ENCODE measurements at regions not wholly inside any gene's neighbourhood (a gene's known extent, or its start where the extent isn't known, plus 50 kb on each side); places are given as distances from the start of the nearest gene placed in this dataset.

- Mint-ChIP-seq H3K27me3 (ENCODE audit: low read depth) (no peaks in the 10 kb centered on the region), H3K4me3 (ENCODE audit: unreplicated experiment) (no peak overlapping the region), H3K4me1 (ENCODE audit: low read depth) (no peaks in the 10 kb centered on the region), H3K9me3 (ENCODE audit: low read depth) (peaks cover 5% of the 10 kb centered on the region), H3K27ac (ENCODE audit: unreplicated experiment) (no peak overlapping the region), H3K36me3 (ENCODE audit: low read depth) (no peaks in the 10 kb centered on the region)
- DNase-seq (ENCODE audit: low spot score) = no peak
- no peak for TF ChIP-seq CTCF (IDR thresholded peaks at IDR 0.05)
Measured at GRCh38 chr13:105273665-105274222, 1261.7 kb downstream of the EFNB2 start.

GRCh38 chr13:105272660-105273631 is 1262.5 kb downstream of the EFNB2 start:
- Mint-ChIP-seq H3K27ac (ENCODE audit: unreplicated experiment) (no peak overlapping the region), H3K36me3 (ENCODE audit: low read depth) (no peaks in the 10 kb centered on the region), H3K4me1 (ENCODE audit: low read depth) (no peaks in the 10 kb centered on the region), H3K4me3 (ENCODE audit: unreplicated experiment) (no peak overlapping the region), H3K9me3 (ENCODE audit: low read depth) (peaks cover 5% of the 10 kb centered on the region), H3K27me3 (ENCODE audit: low read depth) (no peaks in the 10 kb centered on the region)
- TF ChIP-seq CTCF (IDR thresholded peaks at IDR 0.05) = no peak
- no peak for DNase-seq (ENCODE audit: low spot score)

- no peak overlapping the region for H3K4me3 Mint-ChIP-seq (ENCODE audit: unreplicated experiment)
- no peaks in the 10 kb centered on the region for H3K36me3 Mint-ChIP-seq (ENCODE audit: low read depth)
- DNase-seq (ENCODE audit: low spot score) = no peak
- no peaks in the 10 kb centered on the region for H3K9me3 Mint-ChIP-seq (ENCODE audit: low read depth)
- H3K4me1 Mint-ChIP-seq (ENCODE audit: low read depth) = no peaks in the 10 kb centered on the region
- TF ChIP-seq CTCF (IDR thresholded peaks at IDR 0.05) = no peak
- no peak overlapping the region for H3K27ac Mint-ChIP-seq (ENCODE audit: unreplicated experiment)
- H3K27me3 Mint-ChIP-seq (ENCODE audit: low read depth) = no peaks in the 10 kb centered on the region
Measured at GRCh38 chr13:105266615-105267014, 1268.8 kb downstream of the EFNB2 start.

GRCh38 chr13:105262579-105262978 is 1272.9 kb downstream of the EFNB2 start:
- no peak overlapping the region for H3K4me3 Mint-ChIP-seq (ENCODE audit: unreplicated experiment)
- no peaks in the 10 kb centered on the region for H3K36me3 Mint-ChIP-seq (ENCODE audit: low read depth)
- no peaks in the 10 kb centered on the region for H3K27me3 Mint-ChIP-seq (ENCODE audit: low read depth)
- DNase-seq (ENCODE audit: low spot score) = no peak
- H3K9me3 Mint-ChIP-seq (ENCODE audit: low read depth) = no peaks in the 10 kb centered on the region
- no peak overlapping the region for H3K27ac Mint-ChIP-seq (ENCODE audit: unreplicated experiment)
- TF ChIP-seq CTCF (IDR thresholded peaks at IDR 0.05) = no peak
- no peaks in the 10 kb centered on the region for H3K4me1 Mint-ChIP-seq (ENCODE audit: low read depth)

GRCh38 chr13:105259426-105259825 is 1276.0 kb downstream of the EFNB2 start:
- no peak for TF ChIP-seq CTCF (IDR thresholded peaks at IDR 0.05)
- H3K27ac Mint-ChIP-seq (ENCODE audit: unreplicated experiment) = no peak overlapping the region
- no peaks in the 10 kb centered on the region for H3K4me1 Mint-ChIP-seq (ENCODE audit: low read depth)

More at GRCh38 chr13:105259426-105259825, 1276.0 kb downstream of the EFNB2 start:
- Mint-ChIP-seq H3K27me3 (ENCODE audit: low read depth) (no peaks in the 10 kb centered on the region), H3K9me3 (ENCODE audit: low read depth) (no peaks in the 10 kb centered on the region), H3K4me3 (ENCODE audit: unreplicated experiment) (no peak overlapping the region), H3K36me3 (ENCODE audit: low read depth) (no peaks in the 10 kb centered on the region)
- no peak for DNase-seq (ENCODE audit: low spot score)

All from chondrocyte (in vitro differentiated cells).